ENCODE measurements at regions not wholly inside any gene's neighbourhood (a gene's known extent, or its start where the extent isn't known, plus 50 kb on each side); places are given as distances from the start of the nearest gene placed in this dataset.

DNA sequence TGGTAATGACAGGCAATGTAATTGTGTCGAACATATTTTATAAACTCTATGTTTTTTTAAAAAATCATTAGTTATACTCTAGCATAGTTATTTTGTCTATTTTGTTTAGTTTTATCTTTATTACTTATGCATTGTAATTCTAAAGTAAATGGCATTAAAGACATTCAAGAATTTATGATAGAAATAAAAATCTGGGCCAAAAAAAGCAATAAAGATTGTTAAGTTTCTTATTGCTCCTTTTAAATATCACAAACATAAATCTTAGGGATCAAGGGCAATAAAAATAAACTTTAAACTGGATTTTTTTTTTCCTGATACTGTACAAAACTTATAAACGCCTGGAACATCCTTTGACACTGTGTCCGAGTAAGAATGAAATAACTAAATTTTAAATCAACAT, 931.5 kb upstream of the EYS start:
- Histone ChIP-seq H3K27ac (replicated peaks; ENCODE audit: low read length) (no peak overlapping the region), H2BK12ac (ENCODE audit: low read length) (no peak overlapping the region), H3K4me2 (ENCODE audit: insufficient read depth, low read length, poor library complexity, severe bottlenecking) (no peak overlapping the region), H3K9ac (ENCODE audit: low read depth, low read length, poor library complexity) (no peak overlapping the region), H2AK5ac (ENCODE audit: low read depth, low read length) (no peak overlapping the region), H4K91ac (ENCODE audit: low read depth, low read length, poor library complexity) (no peak overlapping the region), H2BK15ac (ENCODE audit: low read length) (no peak overlapping the region), H3K4me1 (ENCODE audit: control insufficient read depth in 2 of 2, insufficient read depth in 1 of 2, low read depth in 1 of 2, low read length in 2 of 2) (no peaks in the 10 kb centered on the region), H3K27me3 (ENCODE audit: control insufficient read depth in 3 of 3, insufficient read depth in 3 of 3, low read depth in 1 of 3, low read length in 3 of 3) (no peaks in the 10 kb centered on the region), H3K14ac (ENCODE audit: low read length) (no peak overlapping the region), H2BK5ac (ENCODE audit: low read length) (no peak overlapping the region), H3K4ac (ENCODE audit: low read length) (no peak overlapping the region), H3K9me3 (replicated peaks in 1 of 2; ENCODE audit: control insufficient read depth in 2 of 2, insufficient read depth in 1 of 2, low read depth in 1 of 2, low read length in 2 of 2) (no peaks in the 10 kb centered on the region), H3K79me1 (ENCODE audit: low read depth, low read length) (no peaks in the 10 kb centered on the region), H3K4me3 (ENCODE audit: low read length in 2 of 2) (no peak overlapping the region), H4K8ac (ENCODE audit: low read depth, low read length) (no peak overlapping the region), H3K18ac (ENCODE audit: low read length) (no peak overlapping the region), H2BK120ac (ENCODE audit: low read depth, low read length) (no peak overlapping the region), H3K36me3 (replicated peaks in 1 of 2; ENCODE audit: control insufficient read depth in 2 of 2, insufficient read depth in 2 of 2, low read length in 2 of 2) (no peaks in the 10 kb centered on the region), H3K23ac (ENCODE audit: low read depth, low read length, poor library complexity) (no peak overlapping the region), H2AFZ (ENCODE audit: low read length) (no peak overlapping the region)
- no peak for DNase-seq (ENCODE audit: low spot score)
- no CpG with 5 or more reads among the region's 3 CpGs for WGBS, 2 donors (ENCODE audit: extremely low coverage in 2 of 2, insufficient read length in 2 of 2, insufficient replicate concordance in 1 of 2)

DNA sequence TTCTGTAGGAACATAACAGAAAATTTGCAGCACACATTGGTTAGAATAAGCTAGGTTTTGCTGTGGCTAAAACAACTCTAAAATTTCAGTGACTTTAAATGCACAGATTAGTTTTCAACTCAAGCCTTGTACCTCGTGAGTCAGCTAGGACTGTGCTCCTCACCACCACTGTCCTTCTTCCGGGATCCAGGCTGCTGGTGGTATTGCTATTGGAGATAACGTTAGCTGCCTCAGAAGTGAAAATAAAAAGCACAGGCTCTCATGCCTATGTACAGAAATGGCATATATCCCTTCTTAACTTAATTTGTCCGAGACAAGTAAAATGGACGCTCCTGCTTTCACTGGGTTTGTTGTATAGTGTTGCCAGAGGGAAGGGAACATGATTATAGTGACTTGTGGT, 931.1 kb upstream of the EYS start:
- DNase-seq (ENCODE audit: low spot score): no peak
- Histone ChIP-seq H3K79me1 (ENCODE audit: low read depth, low read length) (no peaks in the 10 kb centered on the region), H2BK120ac (ENCODE audit: low read depth, low read length) (no peak overlapping the region), H3K14ac (ENCODE audit: low read length) (no peak overlapping the region), H3K4ac (ENCODE audit: low read length) (no peak overlapping the region), H4K8ac (ENCODE audit: low read depth, low read length) (no peak overlapping the region), H3K23ac (ENCODE audit: low read depth, low read length, poor library complexity) (no peak overlapping the region), H2BK12ac (ENCODE audit: low read length) (no peak overlapping the region), H3K4me2 (ENCODE audit: insufficient read depth, low read length, poor library complexity, severe bottlenecking) (no peak overlapping the region), H3K27ac (replicated peaks; ENCODE audit: low read length) (no peak overlapping the region), H2AFZ (ENCODE audit: low read length) (no peak overlapping the region), H3K36me3 (replicated peaks in 1 of 2; ENCODE audit: control insufficient read depth in 2 of 2, insufficient read depth in 2 of 2, low read length in 2 of 2) (no peaks in the 10 kb centered on the region), H3K4me3 (ENCODE audit: low read length in 2 of 2) (no peak overlapping the region), H2BK5ac (ENCODE audit: low read length) (no peak overlapping the region), H3K9ac (ENCODE audit: low read depth, low read length, poor library complexity) (no peak overlapping the region), H3K27me3 (ENCODE audit: control insufficient read depth in 3 of 3, insufficient read depth in 3 of 3, low read depth in 1 of 3, low read length in 3 of 3) (no peaks in the 10 kb centered on the region), H3K18ac (ENCODE audit: low read length) (no peak overlapping the region), H2BK15ac (ENCODE audit: low read length) (no peak overlapping the region), H2AK5ac (ENCODE audit: low read depth, low read length) (no peak overlapping the region), H4K91ac (ENCODE audit: low read depth, low read length, poor library complexity) (no peak overlapping the region), H3K4me1 (ENCODE audit: control insufficient read depth in 2 of 2, insufficient read depth in 1 of 2, low read depth in 1 of 2, low read length in 2 of 2) (no peaks in the 10 kb centered on the region), H3K9me3 (replicated peaks in 1 of 2; ENCODE audit: control insufficient read depth in 2 of 2, insufficient read depth in 1 of 2, low read depth in 1 of 2, low read length in 2 of 2) (no peaks in the 10 kb centered on the region)
- WGBS, 2 donors (ENCODE audit: extremely low coverage in 2 of 2, insufficient read length in 2 of 2, insufficient replicate concordance in 1 of 2): no CpG with 5 or more reads among the region's 5 CpGs

DNA sequence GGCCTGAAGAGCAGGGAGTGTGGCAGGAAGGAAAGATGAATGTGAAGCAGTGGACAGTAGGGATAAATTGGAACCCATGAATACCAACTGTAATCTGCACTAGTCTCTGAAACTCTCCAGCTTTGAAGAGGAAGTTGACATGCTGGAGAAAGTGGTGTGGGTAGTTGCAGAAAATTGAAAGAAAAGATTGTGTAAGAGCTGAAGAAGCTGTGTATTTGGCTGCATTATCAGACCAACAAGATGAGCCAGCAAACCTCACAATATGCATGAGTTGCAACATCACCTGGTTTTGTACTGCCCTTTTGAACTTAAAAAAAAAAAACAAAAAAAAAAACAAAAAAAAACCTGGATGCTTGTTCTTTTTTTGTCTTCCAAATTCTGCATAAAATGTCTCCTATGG, 921.9 kb upstream of the EYS start:
- Histone ChIP-seq H2BK12ac (ENCODE audit: low read length) (no peak overlapping the region), H3K4me3 (ENCODE audit: low read length in 2 of 2) (no peak overlapping the region), H4K91ac (ENCODE audit: low read depth, low read length, poor library complexity) (no peak overlapping the region), H3K4me2 (ENCODE audit: insufficient read depth, low read length, poor library complexity, severe bottlenecking) (no peak overlapping the region), H3K23ac (ENCODE audit: low read depth, low read length, poor library complexity) (no peak overlapping the region), H4K8ac (ENCODE audit: low read depth, low read length) (no peak overlapping the region), H3K18ac (ENCODE audit: low read length) (no peak overlapping the region), H3K27ac (replicated peaks; ENCODE audit: low read length) (no peak overlapping the region), H3K4me1 (ENCODE audit: control insufficient read depth in 2 of 2, insufficient read depth in 1 of 2, low read depth in 1 of 2, low read length in 2 of 2) (no peaks in the 10 kb centered on the region), H3K9me3 (replicated peaks in 1 of 2; ENCODE audit: control insufficient read depth in 2 of 2, insufficient read depth in 1 of 2, low read depth in 1 of 2, low read length in 2 of 2) (no peaks in the 10 kb centered on the region), H2BK5ac (ENCODE audit: low read length) (no peak overlapping the region), H2AFZ (ENCODE audit: low read length) (no peak overlapping the region), H2BK15ac (ENCODE audit: low read length) (no peak overlapping the region), H3K14ac (ENCODE audit: low read length) (no peak overlapping the region), H2AK5ac (ENCODE audit: low read depth, low read length) (no peak overlapping the region), H3K36me3 (replicated peaks in 1 of 2; ENCODE audit: control insufficient read depth in 2 of 2, insufficient read depth in 2 of 2, low read length in 2 of 2) (no peaks in the 10 kb centered on the region), H3K9ac (ENCODE audit: low read depth, low read length, poor library complexity) (no peak overlapping the region), H2BK120ac (ENCODE audit: low read depth, low read length) (no peak overlapping the region), H3K27me3 (ENCODE audit: control insufficient read depth in 3 of 3, insufficient read depth in 3 of 3, low read depth in 1 of 3, low read length in 3 of 3) (no peaks in the 10 kb centered on the region), H3K4ac (ENCODE audit: low read length) (no peak overlapping the region), H3K79me1 (ENCODE audit: low read depth, low read length) (no peaks in the 10 kb centered on the region)
- DNase-seq (ENCODE audit: low spot score): no peak

DNA sequence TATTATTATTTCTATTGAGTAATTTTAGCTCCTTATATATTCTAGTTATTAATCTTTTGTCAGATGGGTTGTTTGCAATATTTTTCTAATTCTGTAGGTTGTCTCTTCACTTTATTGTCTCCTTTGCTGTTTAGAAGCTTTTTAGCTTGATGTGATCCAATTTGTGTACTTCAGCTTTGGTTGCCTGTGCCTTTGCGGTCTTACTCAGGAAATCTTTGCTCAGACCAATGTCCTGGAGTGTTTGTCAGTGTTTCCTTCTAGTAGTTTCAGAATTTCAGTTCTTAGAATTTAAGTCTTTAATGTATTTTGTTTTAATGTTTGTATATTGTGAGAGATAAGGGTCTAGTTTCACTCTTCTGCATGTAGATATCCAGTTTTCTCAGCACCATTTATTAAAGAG, 916.0 kb upstream of the EYS start:
- no peak overlapping the region for H3K4me2 ChIP-seq (ENCODE audit: insufficient read depth, low read length, poor library complexity, severe bottlenecking)
- H3K9me3 ChIP-seq (replicated peaks in 1 of 2; ENCODE audit: control insufficient read depth in 2 of 2, insufficient read depth in 1 of 2, low read depth in 1 of 2, low read length in 2 of 2): no peaks in the 10 kb centered on the region
- no peak overlapping the region for H2BK12ac ChIP-seq (ENCODE audit: low read length)
- no peak overlapping the region for H2BK15ac ChIP-seq (ENCODE audit: low read length)
- H2AK5ac ChIP-seq (ENCODE audit: low read depth, low read length): no peak overlapping the region
- H3K18ac ChIP-seq (ENCODE audit: low read length): no peak overlapping the region
- H3K9ac ChIP-seq (ENCODE audit: low read depth, low read length, poor library complexity): no peak overlapping the region
- H3K36me3 ChIP-seq (replicated peaks in 1 of 2; ENCODE audit: control insufficient read depth in 2 of 2, insufficient read depth in 2 of 2, low read length in 2 of 2): no peaks in the 10 kb centered on the region
- WGBS, 2 donors (ENCODE audit: extremely low coverage in 2 of 2, insufficient read length in 2 of 2, insufficient replicate concordance in 1 of 2): no CpG with 5 or more reads among the region's 1 CpG
- no peak overlapping the region for H4K91ac ChIP-seq (ENCODE audit: low read depth, low read length, poor library complexity)
- no peak overlapping the region for H3K4ac ChIP-seq (ENCODE audit: low read length)
- no peak overlapping the region for H3K14ac ChIP-seq (ENCODE audit: low read length)
- no peaks in the 10 kb centered on the region for H3K4me1 ChIP-seq (ENCODE audit: control insufficient read depth in 2 of 2, insufficient read depth in 1 of 2, low read depth in 1 of 2, low read length in 2 of 2)
- no peak overlapping the region for H3K23ac ChIP-seq (ENCODE audit: low read depth, low read length, poor library complexity)
- H4K8ac ChIP-seq (ENCODE audit: low read depth, low read length): no peak overlapping the region
- H2BK5ac ChIP-seq (ENCODE audit: low read length): no peak overlapping the region
- H2BK120ac ChIP-seq (ENCODE audit: low read depth, low read length): no peak overlapping the region
- H3K27me3 ChIP-seq (ENCODE audit: control insufficient read depth in 3 of 3, insufficient read depth in 3 of 3, low read depth in 1 of 3, low read length in 3 of 3): no peaks in the 10 kb centered on the region
- DNase-seq (ENCODE audit: low spot score): no peak
- no peak overlapping the region for H3K4me3 ChIP-seq (ENCODE audit: low read length in 2 of 2)
- no peaks in the 10 kb centered on the region for H3K79me1 ChIP-seq (ENCODE audit: low read depth, low read length)
- no peak overlapping the region for H3K27ac ChIP-seq (replicated peaks; ENCODE audit: low read length)
- no peak overlapping the region for H2AFZ ChIP-seq (ENCODE audit: low read length)

Measured in neuronal stem cell (in vitro differentiated cells).